ENCODE measurements at regions not wholly inside any gene's neighbourhood (a gene's known extent, or its start where the extent isn't known, plus 50 kb on each side); places are given as distances from the start of the nearest gene placed in this dataset.

GRCh38 chr2:13542061-13542460 lies 825.3 kb downstream of the TRIB2 start:
- no peak overlapping the region for H3K27ac ChIP-seq (ENCODE audit: extremely low read depth, low read depth, low read length)
- no peak for TF ChIP-seq SCRT1 (tag by site-specific recombination; IDR thresholded peaks at IDR 0.05; ENCODE audit: borderline replicate concordance)
- TF ChIP-seq ZNF548 (tag by site-specific recombination; IDR thresholded peaks at IDR 0.05), result no peak
- TF ChIP-seq ZNF433 (tag by site-specific recombination; IDR thresholded peaks at IDR 0.05; ENCODE audit: low read depth), result no peak
- no peak for TF ChIP-seq ZNF510 (tag by site-specific recombination; IDR thresholded peaks at IDR 0.05; ENCODE audit: insufficient replicate concordance)
- H3K4me1 ChIP-seq (ENCODE audit: control insufficient read depth, insufficient read depth, low read length), result no peaks in the 10 kb centered on the region
- no peaks in the 10 kb centered on the region for H3K9me3 ChIP-seq (ENCODE audit: control insufficient read depth, insufficient read depth, low read depth, low read length)
- ChIA-PET CTCF (no interaction called here), POLR2A (no interaction called here)
- H3K4me3 ChIP-seq (ENCODE audit: low read depth, low read length), result no peak overlapping the region
- H3K36me3 ChIP-seq (ENCODE audit: control insufficient read depth in 2 of 2, insufficient read depth in 1 of 2, low read length in 2 of 2), result no peaks in the 10 kb centered on the region

DNA sequence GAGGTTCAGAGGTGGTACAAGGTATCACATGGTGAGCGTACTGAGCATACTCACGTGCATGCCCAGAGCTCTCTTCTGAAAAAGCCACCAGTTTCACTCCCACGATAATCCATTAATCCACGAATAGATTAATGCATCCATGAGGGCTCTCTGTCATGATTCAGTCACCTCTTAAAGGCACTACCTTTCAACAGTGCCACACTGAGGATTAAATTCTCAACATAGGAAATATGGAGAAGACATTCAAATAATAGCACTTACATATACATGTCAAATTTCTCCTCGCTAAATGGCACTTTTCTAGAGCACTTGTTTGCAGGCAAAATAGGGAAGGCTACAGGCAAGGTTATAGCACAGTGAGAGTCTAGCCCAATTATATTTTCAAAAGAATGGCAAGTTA lies 825.9 kb downstream of the TRIB2 start:
- POLR2A ChIA-PET, result no interaction called here
- H3K4me1 ChIP-seq (ENCODE audit: control insufficient read depth, insufficient read depth, low read length), result no peaks in the 10 kb centered on the region
- TF ChIP-seq YY1 (tag by site-specific recombination; IDR thresholded peaks at IDR 0.05), result no peak
- no peak for TF ChIP-seq ZNF521 (tag by site-specific recombination; IDR thresholded peaks at IDR 0.05)
- no peak for TF ChIP-seq ZNF214 (tag by site-specific recombination; IDR thresholded peaks at IDR 0.05; ENCODE audit: borderline replicate concordance)
- TF ChIP-seq ZNF23 (tag by site-specific recombination; IDR thresholded peaks at IDR 0.05; ENCODE audit: borderline replicate concordance), result no peak
- no peak for TF ChIP-seq ZNF560 (tag by site-specific recombination; IDR thresholded peaks at IDR 0.05; ENCODE audit: borderline replicate concordance)
- no peak for TF ChIP-seq ZNF544 (tag by site-specific recombination; IDR thresholded peaks at IDR 0.05)
- TF ChIP-seq ZNF610 (tag by site-specific recombination; IDR thresholded peaks at IDR 0.05; ENCODE audit: borderline replicate concordance), result no peak
- TF ChIP-seq KLF1 (tag by site-specific recombination; IDR thresholded peaks at IDR 0.05), result no peak
- no peak for TF ChIP-seq KLF7 (tag by site-specific recombination; IDR thresholded peaks at IDR 0.05; ENCODE audit: borderline replicate concordance)
- TF ChIP-seq ZNF404 (tag by site-specific recombination; IDR thresholded peaks at IDR 0.05), result no peak
- TF ChIP-seq ZNF16 (tag by site-specific recombination; IDR thresholded peaks at IDR 0.05; ENCODE audit: low read depth), result no peak
- CTCF ChIA-PET, result no interaction called here
- no peaks in the 10 kb centered on the region for H3K36me3 ChIP-seq (ENCODE audit: control insufficient read depth in 2 of 2, insufficient read depth in 1 of 2, low read length in 2 of 2)
- H3K4me3 ChIP-seq (ENCODE audit: low read depth, low read length), result no peak overlapping the region
- no peaks in the 10 kb centered on the region for H3K9me3 ChIP-seq (ENCODE audit: control insufficient read depth, insufficient read depth, low read depth, low read length)
- H3K27ac ChIP-seq (ENCODE audit: extremely low read depth, low read depth, low read length), result no peak overlapping the region

DNA sequence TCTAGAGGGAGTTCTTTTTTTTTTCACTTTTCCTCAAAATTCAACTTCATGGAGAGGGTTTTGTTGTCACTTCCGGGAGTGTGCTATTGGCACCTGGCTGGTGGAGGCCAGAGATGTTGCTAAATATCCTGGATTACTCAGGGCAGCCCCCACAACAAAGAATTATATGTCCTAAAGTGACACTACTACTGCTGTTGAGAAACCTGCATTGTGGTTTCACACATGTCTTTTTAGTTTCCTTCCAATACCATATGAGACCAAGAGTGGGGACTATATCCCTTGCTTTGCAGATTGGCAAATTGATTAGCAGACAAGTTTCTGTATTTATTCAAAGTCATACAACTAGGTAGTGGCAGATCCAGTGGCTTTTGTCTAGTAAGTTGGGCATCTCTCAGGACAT lies 826.8 kb downstream of the TRIB2 start:
- Histone ChIP-seq H3K36me3 (ENCODE audit: control insufficient read depth in 2 of 2, insufficient read depth in 1 of 2, low read length in 2 of 2) (no peaks in the 10 kb centered on the region), H3K27ac (ENCODE audit: extremely low read depth, low read depth, low read length) (no peak overlapping the region), H3K9me3 (ENCODE audit: control insufficient read depth, insufficient read depth, low read depth, low read length) (no peaks in the 10 kb centered on the region), H3K4me1 (ENCODE audit: control insufficient read depth, insufficient read depth, low read length) (no peaks in the 10 kb centered on the region), H3K4me3 (ENCODE audit: low read depth, low read length) (no peak overlapping the region)
- POLR2A ChIA-PET, result no interaction called here
- TF ChIP-seq, protein P1, sequence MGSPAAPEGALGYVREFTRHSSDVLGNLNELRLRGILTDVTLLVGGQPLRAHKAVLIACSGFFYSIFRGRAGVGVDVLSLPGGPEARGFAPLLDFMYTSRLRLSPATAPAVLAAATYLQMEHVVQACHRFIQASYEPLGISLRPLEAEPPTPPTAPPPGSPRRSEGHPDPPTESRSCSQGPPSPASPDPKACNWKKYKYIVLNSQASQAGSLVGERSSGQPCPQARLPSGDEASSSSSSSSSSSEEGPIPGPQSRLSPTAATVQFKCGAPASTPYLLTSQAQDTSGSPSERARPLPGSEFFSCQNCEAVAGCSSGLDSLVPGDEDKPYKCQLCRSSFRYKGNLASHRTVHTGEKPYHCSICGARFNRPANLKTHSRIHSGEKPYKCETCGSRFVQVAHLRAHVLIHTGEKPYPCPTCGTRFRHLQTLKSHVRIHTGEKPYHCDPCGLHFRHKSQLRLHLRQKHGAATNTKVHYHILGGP (tag by site-specific recombination; IDR thresholded peaks at IDR 0.05), result no peak
- TF ChIP-seq ZNF350 (tag by site-specific recombination; IDR thresholded peaks at IDR 0.05) (no peak), ZBTB20 (tag by site-specific recombination; IDR thresholded peaks at IDR 0.05) (no peak), PRDM1 (tag by site-specific recombination; IDR thresholded peaks at IDR 0.05) (no peak), ZBTB17 (tag by site-specific recombination; IDR thresholded peaks at IDR 0.05) (no peak), ZNF610 (tag by site-specific recombination; IDR thresholded peaks at IDR 0.05; ENCODE audit: borderline replicate concordance) (no peak), ZFP37 (tag by site-specific recombination; IDR thresholded peaks at IDR 0.05) (no peak), ZNF121 (tag by site-specific recombination; IDR thresholded peaks at IDR 0.05) (no peak), INSM2 (tag by site-specific recombination; IDR thresholded peaks at IDR 0.05) (no peak), HOXA7 (CRISPR knock-in tag; IDR thresholded peaks at IDR 0.05; ENCODE audit: borderline replicate concordance) (no peak), ZNF658 (tag by site-specific recombination; IDR thresholded peaks at IDR 0.05) (no peak)
- TF ChIP-seq, protein P2, sequence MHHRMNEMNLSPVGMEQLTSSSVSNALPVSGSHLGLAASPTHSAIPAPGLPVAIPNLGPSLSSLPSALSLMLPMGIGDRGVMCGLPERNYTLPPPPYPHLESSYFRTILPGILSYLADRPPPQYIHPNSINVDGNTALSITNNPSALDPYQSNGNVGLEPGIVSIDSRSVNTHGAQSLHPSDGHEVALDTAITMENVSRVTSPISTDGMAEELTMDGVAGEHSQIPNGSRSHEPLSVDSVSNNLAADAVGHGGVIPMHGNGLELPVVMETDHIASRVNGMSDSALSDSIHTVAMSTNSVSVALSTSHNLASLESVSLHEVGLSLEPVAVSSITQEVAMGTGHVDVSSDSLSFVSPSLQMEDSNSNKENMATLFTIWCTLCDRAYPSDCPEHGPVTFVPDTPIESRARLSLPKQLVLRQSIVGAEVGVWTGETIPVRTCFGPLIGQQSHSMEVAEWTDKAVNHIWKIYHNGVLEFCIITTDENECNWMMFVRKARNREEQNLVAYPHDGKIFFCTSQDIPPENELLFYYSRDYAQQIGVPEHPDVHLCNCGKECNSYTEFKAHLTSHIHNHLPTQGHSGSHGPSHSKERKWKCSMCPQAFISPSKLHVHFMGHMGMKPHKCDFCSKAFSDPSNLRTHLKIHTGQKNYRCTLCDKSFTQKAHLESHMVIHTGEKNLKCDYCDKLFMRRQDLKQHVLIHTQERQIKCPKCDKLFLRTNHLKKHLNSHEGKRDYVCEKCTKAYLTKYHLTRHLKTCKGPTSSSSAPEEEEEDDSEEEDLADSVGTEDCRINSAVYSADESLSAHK (tag by site-specific recombination; IDR thresholded peaks at IDR 0.05), result no peak
- CTCF ChIA-PET, result no interaction called here
